GM21529 (cell line): ENCODE measurements at regions not wholly inside any gene's neighbourhood (a gene's known extent, or its start where the extent isn't known, plus 50 kb on each side); places are given as distances from the start of the nearest gene placed in this dataset.

Experiments used
- ATAC-seq: cut with Tn5 transposase; IDR thresholded peaks from one replicate; pipeline ENCODE4 v1.9.1; 2021; ENCODE audit not compliant: unreplicated experiment

DNA sequence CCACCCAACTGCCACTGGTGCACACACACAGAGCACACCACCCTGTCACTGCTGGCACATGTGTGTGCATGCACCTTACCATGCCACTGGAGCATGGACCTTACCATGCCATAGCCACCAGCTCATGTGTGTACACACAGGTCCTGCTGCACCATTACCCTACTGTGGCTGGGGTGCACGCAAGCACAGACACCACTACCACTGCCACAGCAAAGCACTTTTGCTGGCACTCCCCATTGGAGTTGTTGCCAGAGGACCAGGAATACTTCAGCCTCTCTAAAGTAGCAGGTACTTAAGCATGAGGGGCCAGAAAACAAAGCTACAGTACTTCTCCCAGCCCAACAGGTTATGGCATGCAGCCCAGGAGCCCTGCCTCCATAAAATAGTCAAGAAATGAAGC is 404.8 kb downstream of the MBD2 start:
- ATAC-seq: no peak

DNA sequence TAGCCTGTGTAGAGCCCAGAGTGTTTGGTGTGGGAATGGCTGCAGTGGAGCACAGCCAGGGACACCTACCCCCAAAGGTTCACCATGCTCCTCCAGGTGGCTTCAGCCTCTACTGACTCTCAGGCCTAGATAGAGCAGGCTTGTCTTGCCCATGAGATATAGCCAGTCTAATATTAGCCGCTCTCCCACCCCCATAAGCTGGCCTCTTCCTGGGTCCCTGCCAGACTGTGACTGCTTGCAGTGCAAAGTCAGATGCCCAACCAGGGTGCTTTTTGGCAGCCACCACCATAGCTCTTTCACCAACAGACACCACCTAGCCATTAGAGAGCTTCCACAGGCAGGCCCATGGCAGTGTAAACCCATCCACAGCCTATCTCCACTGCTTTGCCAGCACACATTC is 405.3 kb downstream of the MBD2 start:
- ATAC-seq: no peak

DNA sequence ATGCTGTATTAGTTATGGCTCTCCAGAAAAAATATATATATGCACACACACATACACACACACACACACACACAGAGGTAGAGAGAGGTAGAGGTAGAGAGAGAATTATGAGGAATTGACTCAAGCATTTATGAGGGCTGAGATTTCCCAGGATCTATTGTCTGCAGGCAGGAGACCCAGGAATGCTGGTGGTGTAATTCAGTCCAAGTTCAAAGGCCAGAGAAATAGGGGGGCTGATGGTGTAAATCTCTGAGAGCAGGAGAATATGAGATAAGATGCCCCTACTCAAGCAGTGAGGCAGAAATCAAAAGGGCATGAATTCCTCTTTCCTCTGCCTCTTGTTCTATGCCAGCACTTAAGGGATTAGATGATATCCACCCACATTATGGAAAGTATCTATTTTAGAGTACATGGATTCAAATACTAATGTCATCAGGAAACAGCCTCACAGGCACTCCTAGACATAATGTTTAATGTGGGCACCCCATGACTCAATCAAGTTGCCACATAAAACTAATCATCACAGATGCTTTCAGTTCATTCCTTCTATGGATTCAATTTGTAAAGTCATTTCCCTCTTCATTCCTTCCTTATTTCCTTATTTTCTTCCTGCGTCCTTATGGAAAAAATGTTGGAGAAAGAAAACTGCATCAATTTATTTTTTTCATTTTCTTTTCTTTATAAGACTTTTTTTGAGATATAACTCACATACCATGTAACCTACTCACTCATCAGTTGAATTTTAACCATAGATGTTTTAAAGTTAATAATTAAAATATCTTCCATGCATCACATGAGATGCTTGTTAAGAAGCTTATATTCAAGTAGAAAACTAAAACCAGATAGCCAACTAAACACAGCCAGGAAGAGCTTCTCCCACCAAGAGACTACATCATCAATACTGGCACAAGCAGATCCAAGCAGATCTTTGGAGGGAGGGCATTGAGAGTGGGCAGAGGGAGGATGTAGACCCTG is 406.2 kb downstream of the MBD2 start:
- no peak for ATAC-seq

DNA sequence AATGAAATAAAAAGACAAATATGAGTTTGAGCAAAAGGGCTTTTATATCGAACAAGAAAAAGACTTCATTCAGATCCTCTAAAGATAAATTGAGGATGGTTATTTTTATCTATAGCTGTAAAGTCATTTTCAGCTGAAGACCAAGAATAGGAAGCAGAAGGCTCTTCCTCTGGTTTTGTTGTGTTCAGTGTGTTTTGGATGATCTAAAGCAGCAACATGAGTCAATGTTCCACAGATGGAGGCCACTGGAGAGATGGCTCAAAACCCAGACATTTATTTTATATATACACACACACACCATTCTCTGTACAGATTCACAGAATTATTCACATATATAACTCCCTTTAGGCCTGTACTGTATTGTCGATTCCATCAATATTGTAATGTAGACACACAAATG is 424.3 kb downstream of the MBD2 start:
- no peak for ATAC-seq

DNA sequence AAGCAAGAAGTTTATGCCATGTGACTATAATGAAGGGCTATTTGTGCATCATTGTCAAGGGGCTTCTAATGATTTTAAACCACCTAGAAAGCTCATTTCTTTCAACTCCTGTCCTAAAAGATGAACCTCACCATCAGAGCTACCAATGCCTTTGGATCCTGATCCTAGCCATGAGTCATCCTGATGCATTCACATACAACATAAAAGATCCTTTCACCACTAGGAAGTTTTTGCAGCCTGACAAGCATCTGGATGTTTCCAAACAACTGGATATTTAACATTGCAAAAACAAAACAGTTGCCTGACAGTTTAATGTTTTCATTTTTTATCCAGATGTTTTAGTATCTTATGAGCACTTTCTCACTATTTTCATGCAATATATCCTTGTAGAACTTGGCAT is 425.3 kb downstream of the MBD2 start:
- ATAC-seq: no peak

DNA sequence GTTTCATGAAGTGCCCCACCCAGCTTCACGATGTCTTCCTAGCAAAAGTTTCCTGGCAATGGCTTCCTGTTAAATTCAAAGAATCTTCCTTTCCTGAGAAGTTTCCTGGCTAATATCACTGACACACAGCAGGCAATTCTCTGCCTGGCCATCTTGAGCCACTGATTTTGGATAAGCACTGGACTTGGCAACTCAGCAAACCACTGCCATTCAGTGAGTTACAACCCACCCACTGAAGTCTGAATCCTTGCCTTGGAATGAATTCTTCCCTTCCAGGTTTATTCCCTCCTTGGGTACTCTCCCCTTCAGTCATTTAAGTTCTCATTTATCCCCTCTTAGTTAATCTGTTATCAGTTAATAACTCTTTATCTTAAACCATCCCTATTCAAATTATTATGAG is 426.0 kb downstream of the MBD2 start:
- no peak for ATAC-seq

DNA sequence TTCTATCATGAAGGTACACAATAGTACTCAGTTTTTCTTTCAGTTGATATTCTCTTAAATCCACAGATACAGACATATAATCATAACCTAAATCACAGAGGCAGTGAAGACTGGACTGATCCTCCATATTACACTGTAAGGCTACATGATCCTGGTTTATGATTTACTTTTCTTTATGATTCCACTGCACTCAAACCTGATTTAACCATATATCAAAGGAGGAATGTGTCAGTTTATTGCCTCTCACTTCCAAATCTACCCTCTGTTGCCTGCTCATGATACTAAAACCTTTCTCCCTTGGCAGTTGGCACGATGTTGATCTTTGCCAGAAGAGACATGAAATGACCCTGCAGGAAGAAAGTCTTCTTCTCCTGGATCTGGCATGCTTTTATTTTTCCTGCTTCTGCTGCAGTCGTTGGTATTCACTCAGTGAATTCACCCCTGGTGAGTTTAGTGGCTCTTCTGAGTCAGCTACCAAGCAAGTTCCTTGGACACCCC is 426.4 kb downstream of the MBD2 start:
- no peak for ATAC-seq

DNA sequence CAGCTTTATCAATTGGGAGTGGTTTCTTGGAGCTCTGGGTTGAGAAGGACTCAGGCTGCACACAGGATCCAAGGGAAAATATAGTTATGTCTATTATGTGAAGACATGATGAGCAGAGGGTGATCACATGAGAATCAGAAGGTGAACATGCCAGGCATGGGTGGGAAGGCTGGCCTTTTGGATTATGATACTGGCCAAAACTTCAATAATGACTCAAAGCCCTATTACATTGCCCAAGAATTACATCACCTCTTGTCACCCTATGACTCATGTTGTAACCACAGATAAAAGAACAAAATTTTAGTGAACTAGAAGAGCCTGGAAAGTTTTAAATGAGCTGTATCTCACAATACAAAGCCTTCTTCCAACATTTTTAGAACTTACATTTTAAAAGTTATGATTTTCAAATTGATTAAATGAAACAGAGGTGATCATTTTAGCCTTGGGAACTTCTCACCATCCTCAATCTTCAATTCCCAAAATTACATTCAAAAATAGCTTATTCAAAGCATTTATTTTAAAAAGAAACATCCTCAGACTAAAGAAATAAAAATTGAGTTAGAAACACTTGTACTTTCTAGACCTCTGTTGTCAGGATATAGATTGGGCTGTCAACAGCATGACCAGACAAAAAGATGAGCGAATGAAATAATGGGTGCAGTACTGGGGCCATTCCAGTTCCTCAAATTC is 428.3 kb downstream of the MBD2 start:
- ATAC-seq: peak; percentile 86

DNA sequence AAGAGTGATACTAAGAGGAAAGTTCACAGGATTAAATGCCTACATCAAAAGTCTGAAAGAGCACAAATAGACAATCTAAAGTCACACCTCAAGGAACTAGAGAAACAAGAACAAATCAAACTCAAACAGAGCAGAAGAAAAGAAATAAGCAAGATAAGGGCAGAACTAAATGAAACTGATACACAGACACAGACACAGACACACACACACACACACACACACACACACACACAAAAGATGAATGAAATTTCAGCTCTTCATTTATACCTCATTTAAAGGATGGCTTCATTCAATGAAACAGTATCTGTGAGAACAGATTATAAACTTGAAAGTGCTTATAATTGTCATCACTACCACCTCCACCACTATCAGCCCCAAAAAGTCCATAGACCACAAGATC is 428.9 kb downstream of the MBD2 start:
- no peak for ATAC-seq

DNA sequence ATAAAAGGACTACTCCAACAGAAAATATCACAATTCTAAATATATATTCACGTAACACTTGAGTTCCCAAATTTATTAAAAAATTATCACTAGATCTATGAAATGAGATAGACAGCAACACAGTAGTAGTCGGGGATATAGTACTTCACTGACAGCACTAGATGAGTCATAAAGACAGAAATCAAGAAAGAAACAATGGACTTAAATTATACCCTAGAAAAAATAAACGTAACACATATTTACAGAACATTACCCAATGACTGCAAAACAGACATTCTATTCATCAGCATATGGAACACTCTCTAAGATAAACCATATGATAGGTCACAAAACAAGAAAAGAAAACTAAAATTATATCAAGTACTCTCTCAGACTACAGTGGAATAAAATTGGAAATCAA is 429.4 kb downstream of the MBD2 start:
- ATAC-seq: no peak

DNA sequence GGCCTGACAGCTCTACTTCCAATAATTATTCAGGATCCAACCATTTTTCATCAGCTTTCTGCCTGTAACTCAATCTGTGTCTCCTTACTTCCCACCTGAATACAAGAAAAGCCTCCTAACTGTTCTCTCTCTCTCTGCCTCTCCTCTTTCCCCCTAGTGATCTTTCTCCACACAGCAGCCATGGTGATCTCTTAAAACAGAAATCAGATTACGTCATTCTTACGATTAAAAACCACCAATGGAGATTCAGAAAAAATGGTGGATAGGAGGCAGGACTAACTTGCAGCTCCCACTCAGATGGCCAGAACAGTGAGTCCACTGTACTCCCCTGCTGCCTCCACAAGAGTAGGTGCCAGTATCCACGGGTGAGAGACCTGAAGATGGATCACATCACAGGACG is 431.7 kb downstream of the MBD2 start:
- no peak for ATAC-seq

DNA sequence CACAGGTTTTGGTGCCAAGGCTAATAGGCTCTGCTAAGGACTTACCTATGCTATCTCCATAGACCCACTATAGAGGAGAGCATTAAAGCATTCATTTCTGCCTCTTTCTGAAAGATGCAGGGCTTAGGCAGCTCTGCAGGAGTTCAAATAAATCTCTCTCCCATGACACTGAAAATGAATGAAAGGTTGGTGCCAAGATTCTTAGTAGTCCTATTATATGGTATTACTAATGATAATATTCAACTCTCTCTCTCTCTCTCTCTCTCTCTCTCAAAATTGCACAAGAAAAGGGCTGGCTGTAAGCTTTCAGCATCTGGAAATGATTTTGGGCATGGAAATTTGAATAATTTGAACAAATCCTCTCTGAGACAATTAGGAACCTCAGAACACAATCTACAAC is 433.7 kb downstream of the MBD2 start:
- no peak for ATAC-seq

DNA sequence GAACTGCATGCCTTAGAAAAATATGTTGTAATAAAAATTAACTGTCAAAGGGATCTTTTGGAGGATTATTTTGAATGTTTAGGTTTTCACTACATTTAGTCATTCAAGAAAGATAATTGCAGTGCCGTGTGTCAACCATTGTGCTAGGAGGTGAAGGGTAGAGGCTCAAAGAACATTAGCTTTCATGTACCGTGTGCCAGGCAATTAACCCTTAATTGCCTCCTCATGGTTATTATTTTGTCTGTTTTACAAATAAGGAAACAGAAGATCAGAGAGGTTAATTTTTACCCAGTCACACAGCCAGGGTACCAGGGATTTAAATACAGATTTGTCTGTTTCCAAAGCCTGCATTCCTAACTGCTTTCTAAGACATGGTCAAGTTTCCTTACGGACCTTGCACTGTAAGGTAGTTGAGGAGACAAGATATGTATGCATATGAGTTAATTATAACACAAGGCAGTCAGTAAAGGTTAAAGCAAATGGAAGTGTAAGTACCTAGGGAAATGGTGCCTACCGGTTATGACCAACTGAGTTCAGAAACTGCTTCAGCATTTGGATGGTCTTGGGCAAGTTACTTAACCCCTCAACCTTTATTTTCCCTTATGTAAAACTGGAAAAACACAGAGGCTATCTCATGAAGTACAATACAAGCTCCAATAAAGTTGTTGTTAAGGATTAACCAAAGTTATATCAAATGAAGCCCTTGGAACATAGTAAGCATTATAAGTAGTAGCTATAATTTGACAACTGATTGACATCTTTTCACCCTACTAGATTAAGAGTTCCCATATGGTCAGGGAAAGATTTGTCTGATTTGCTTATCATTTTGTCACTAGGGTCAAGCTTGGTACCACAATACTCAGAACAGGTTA is 434.9 kb downstream of the MBD2 start:
- no peak for ATAC-seq

DNA sequence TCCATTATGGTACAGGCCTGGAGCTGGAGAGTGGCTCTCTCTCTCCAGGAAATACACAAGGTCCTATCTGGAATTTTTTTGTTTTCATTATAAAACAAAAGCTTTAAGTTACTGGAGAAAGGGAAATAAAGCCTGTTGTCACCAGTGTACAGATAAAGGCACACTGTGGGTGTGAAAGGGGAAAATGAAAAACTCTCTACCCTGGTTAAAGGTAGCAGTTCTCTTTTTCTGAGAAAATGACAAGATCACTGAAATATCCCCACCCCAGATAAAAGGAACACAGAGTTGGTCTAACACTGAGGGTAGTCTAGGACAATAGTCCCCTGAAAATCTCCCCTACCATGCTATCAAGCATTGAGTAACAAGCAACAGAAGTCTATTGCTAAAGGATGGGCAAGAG is 438.7 kb downstream of the MBD2 start:
- ATAC-seq: no peak

DNA sequence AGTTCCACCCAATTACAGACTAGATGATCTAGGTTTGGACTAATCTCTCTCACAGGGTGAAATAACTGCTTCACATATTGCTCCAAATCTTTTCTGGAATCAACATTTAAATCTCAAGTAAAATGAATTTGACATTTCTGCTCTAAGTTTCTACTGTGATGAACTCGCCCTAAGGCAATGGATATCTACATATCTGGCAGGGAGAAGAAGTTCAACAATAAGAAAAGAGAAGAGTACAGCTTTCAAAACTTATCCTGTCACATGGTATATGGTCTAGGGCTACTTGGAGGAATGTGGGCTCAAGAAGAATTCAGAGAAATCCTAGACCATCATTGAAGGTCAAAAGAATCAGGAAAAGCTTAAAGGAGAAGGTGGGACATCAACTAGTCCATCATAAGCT is 440.2 kb downstream of the MBD2 start:
- ATAC-seq: no peak

DNA sequence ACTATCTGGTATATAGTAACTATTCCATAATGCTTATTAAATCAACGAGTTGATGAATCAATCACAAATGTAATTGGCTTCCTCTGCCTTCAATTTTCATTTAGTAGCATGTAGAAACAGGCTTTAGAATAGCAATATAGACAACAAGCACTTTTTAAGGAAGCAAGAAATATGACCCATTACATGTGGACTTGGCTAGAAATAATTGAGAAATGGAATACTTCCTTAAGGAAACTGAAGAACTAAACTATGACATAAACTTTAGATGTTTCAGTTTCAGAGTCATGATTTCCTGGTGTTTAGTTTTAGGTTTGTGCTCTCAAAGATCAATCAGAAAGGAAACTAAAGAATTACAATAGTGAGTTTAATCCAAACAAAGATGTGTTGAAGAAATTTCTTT is 443.8 kb downstream of the MBD2 start:
- ATAC-seq: no peak

DNA sequence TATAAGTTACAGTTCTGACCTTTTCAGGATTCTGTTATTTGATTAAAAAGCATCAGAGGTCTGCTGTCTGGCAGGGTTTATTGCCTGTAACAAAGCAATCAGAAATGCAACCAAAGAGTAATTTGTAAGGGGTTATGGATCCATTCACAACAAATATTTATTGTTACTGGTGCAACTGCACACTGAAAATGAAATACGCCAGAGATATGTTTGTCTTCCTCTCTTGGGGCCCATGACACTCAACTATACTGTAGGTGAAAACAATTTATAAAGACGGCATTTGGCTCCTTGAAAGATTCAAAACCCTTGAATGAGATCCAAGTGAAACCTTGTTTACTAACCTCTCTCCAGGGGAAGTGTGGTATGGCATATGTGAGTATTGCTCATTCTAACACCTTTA is 452.2 kb downstream of the MBD2 start:
- no peak for ATAC-seq

DNA sequence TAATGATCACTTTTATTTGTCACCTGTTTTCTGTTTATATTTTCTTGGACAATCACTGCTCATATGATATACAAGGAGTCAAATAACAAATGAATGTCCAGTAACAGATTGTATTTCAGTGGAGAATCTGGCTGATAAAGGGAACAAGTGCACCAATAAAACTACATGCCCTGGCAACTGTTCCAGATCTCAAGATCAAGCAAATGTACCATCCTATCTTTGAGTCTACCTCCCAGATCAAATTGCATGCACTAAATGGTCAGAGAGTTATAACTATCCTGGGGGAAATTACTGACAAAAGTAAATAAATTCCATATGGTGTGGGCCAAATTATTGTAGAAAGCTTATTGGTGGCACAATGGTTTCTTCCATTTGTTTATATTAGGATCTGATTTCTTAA is 452.8 kb downstream of the MBD2 start:
- ATAC-seq: no peak

DNA sequence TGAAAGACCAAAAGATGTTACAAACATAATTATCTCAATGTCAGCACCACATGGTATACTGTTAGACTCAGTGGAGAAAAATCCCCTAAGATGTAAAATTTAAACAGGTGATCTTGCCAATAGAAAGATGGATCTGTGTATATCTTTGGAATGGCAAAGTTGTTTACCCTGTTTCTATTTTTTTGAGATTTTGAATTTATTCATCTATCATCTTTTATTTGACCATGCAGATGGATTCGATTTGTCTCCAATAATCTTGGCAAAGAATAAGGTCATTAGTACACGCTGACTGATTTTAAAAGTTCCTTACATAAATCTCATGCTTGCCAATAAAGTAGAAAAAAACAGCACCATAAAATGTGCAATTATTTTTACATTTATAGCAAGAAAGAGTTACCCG is 459.3 kb downstream of the MBD2 start:
- no peak for ATAC-seq

DNA sequence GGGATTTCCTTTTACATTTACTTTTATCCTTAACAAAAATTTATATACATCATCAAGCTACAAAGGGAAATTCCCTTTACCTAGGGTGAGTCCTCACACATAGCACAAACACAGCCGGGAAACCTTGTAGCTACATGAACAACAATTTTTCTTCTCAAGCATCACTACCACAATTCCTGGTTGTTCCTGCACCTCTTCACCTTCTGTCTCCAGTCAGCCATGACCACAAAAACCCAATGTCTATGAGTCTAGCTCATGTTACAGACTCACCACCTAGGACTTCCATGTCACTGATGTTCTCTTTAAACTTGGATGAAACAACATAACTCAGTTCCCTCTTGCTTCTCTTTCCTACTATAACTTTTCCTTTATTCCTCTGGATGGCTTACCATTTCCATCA is 460.4 kb downstream of the MBD2 start:
- ATAC-seq: no peak

DNA sequence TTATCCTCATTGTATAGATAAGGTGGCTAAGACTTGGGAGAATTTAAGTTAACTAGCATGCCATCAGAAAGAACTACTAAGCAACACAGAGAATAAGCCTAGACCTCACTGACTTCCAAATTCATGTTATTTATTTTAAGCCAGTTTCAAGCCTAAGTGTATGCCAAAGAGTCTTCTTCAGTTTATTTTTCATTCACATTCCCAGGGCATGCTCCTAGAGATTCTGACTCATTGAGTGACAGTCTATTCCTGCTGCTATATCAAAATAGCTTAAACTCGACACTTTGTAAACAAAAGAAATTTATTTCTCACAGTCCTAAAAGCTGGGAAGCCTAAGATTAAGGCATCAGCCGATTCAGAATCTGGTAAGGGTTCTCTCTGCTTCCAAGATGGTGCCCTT is 467.1 kb downstream of the MBD2 start:
- no peak for ATAC-seq
